HepG2 (cell line): ENCODE measurements at regions not wholly inside any gene's neighbourhood (a gene's known extent, or its start where the extent isn't known, plus 50 kb on each side); places are given as distances from the start of the nearest gene placed in this dataset.
A peak's percentile ranks its signal among the peaks of the same experiment; 100 is the strongest.

Source experiments
- ATAC-seq: fragments of 200-7000 bp; cut with Tn5 transposase; 3 replicates; pipeline ENCODE4 v1.9.1; 2020; ENCODE audit warnings: mild to moderate bottlenecking, moderate library complexity
- BruUV-seq: library from RNA; stranded (reverse); fragments of 400-500 nt; replicated peaks from 2 replicates; lab custom pipeline; 2021; lab: Mats Ljungman, UMichigan
- CTCF ChIA-PET: fragments of 300-600 bp; formaldehyde crosslinking; extraction: SDS; loops from one replicate; lab custom pipeline; 2021; ENCODE audit warnings: low total read pairs, inconsistent platforms, low intra/inter-chr PET ratio; lab: Yijun Ruan, JAX
- POLR2A ChIA-PET: fragments of 350-600 bp; sonication (Branson Sonifier 250); formaldehyde crosslinking; loops from one replicate; lab custom pipeline; 2020; ENCODE audit warnings: antibody characterized with exemption, inconsistent platforms; lab: Yijun Ruan, JAX
- DNase-seq: peaks from one replicate; pipeline ENCODE4 v3.0.0-alpha.2; 2015; ENCODE audit warnings: low spot score
- FAIRE-seq: peaks from 3 replicates; lab custom pipeline; 2011; peaks lifted over from hg19 to GRCh38; lab: Jason Lieb, UNC
- H2AFZ ChIP-seq: one replicate; pipeline ENCODE4 v1.6.1; 2011; ENCODE audit warnings: low read length, inconsistent platforms
- H3K27ac ChIP-seq: fragments of 300-600 bp; 3 replicates; pipeline ENCODE4 v1.8.0; 2011; ENCODE audit warnings: mixed run types, mild to moderate bottlenecking, mixed read lengths, low read length, inconsistent platforms; ENCODE audit not compliant: insufficient read depth; ENCODE audit errors: extremely low read length
- H3K27me3 ChIP-seq, 2 experiments: fragments of 200-600 bp in 1 of 2; 2 replicates in 1 of 2; 3 replicates in 1 of 2; pipeline versions ENCODE4 v1.6.0 to v1.8.0; 2011; ENCODE audit warnings: low read length in 2 of 2, mild to moderate bottlenecking in 2 of 2, moderate library complexity in 2 of 2, inconsistent platforms in 1 of 2; ENCODE audit not compliant: insufficient read depth in 2 of 2, control insufficient read depth in 1 of 2
- H3K36me3 ChIP-seq, 2 experiments: fragments of 200-600 bp in 1 of 2; replicated peaks in 1 of 2; 2 replicates in 1 of 2; 3 replicates in 1 of 2; pipeline versions ENCODE4 v1.5.1 to v1.8.0; 2011; ENCODE audit warnings: low read length in 2 of 2, inconsistent platforms in 1 of 2; ENCODE audit not compliant: insufficient read depth in 2 of 2, control insufficient read depth in 1 of 2
- H3K4me1 ChIP-seq: 2 replicates; pipeline ENCODE4 v1.5.1; 2012; ENCODE audit warnings: low read length, inconsistent platforms; ENCODE audit not compliant: insufficient read depth
- H3K4me2 ChIP-seq: 2 replicates; pipeline ENCODE4 v1.6.0; 2011; ENCODE audit warnings: low read depth, low read length, inconsistent platforms
- H3K4me3 ChIP-seq, 3 experiments: fragments of 200-600 bp in 1 of 3; sonication (generic), shearing (Covaris generic) in 1 of 3; replicated peaks in 1 of 3; 2 replicates each; pipeline ENCODE4 v1.5.1; 2011 to 2016; ENCODE audit warnings: low read length in 3 of 3, inconsistent platforms in 2 of 3, low read depth in 2 of 3, mild to moderate bottlenecking in 2 of 3, control low read depth in 1 of 3, mixed read lengths in 1 of 3; ENCODE audit not compliant: insufficient read depth in 1 of 3
- H3K79me2 ChIP-seq: one replicate; pipeline ENCODE4 v1.6.1; 2011; ENCODE audit warnings: low read length, inconsistent platforms; ENCODE audit not compliant: insufficient read depth
- H3K9ac ChIP-seq: 2 replicates; pipeline ENCODE4 v1.6.0; 2011; ENCODE audit warnings: mild to moderate bottlenecking, low read depth, low read length, inconsistent platforms; ENCODE audit not compliant: insufficient read depth
- H3K9me3 ChIP-seq: 2 replicates; pipeline ENCODE4 v1.5.1; 2012; ENCODE audit warnings: mild to moderate bottlenecking, low read length
- H4K20me1 ChIP-seq: 2 replicates; pipeline ENCODE4 v1.6.0; 2011; ENCODE audit warnings: inconsistent platforms, mild to moderate bottlenecking, low read length, moderate library complexity; ENCODE audit not compliant: insufficient read depth
- BCL6 ChIP-seq: IDR thresholded peaks from 2 replicates; pipeline ENCODE4 v1.6.1; 2016; ENCODE audit warnings: missing genetic modification reagents, missing compliant biosample characterization
- GABPA ChIP-seq, 2 experiments: IDR thresholded peaks; 2 replicates each; pipeline ENCODE4 v1.6.1; 2011 to 2016; ENCODE audit warnings: low read depth in 2 of 2, low read length in 1 of 2, missing biosample characterization in 1 of 2, missing genetic modification characterization in 1 of 2
- GFI1 ChIP-seq: sonication (generic); formaldehyde crosslinking; IDR thresholded peaks from 2 replicates; pipeline ENCODE4 v1.5.0; 2020; ENCODE audit warnings: missing genetic modification reagents, mild to moderate bottlenecking, borderline replicate concordance
- HES4 ChIP-seq: sonication (generic); formaldehyde crosslinking; IDR thresholded peaks from 2 replicates; pipeline ENCODE4 v1.9.0; 2021; ENCODE audit warnings: mild to moderate bottlenecking, missing genetic modification reagents, borderline replicate concordance
- HOXA3 ChIP-seq: sonication (generic); formaldehyde crosslinking; IDR thresholded peaks from 2 replicates; pipeline ENCODE4 v1.5.0; 2020; ENCODE audit warnings: missing genetic modification reagents
- HOXA9 ChIP-seq: sonication (generic); formaldehyde crosslinking; IDR thresholded peaks from 2 replicates; pipeline ENCODE4 v1.8.1; 2022; ENCODE audit warnings: missing genetic modification reagents, mild to moderate bottlenecking, moderate library complexity, borderline replicate concordance
- NFIB ChIP-seq: sonication (generic); formaldehyde crosslinking; IDR thresholded peaks from 2 replicates; pipeline ENCODE4 v1.9.0; 2021; ENCODE audit warnings: missing genetic modification reagents, mild to moderate bottlenecking, borderline replicate concordance
- ZNF501 ChIP-seq: sonication (generic); formaldehyde crosslinking; IDR thresholded peaks from 2 replicates; pipeline ENCODE4 v1.5.1; 2020; ENCODE audit warnings: mild to moderate bottlenecking, moderate library complexity, missing genetic modification reagents
- ZNF816 ChIP-seq: sonication (generic); formaldehyde crosslinking; IDR thresholded peaks from 2 replicates; pipeline ENCODE4 v1.8.0; 2022; ENCODE audit warnings: missing genetic modification reagents, mild to moderate bottlenecking, borderline replicate concordance
- WGBS: methylation state at CpG from one replicate; pipeline ENCODE4 v1.1.6; 2017; ENCODE audit warnings: low lambda C conversion rate; 5-methylcytosine and 5-hydroxymethylcytosine counted together
- in situ Hi-C: cut with HindIII; loops from 2 replicates; pipeline ENCODE4 v1.10.0; 2017; ENCODE audit warnings: low pct_unique_long_range_greater_than_20kb; ENCODE audit not compliant: extremely low pct_ligation_motif_present
- intact Hi-C: fragments of 100-400 bp; cut with micrococcal nuclease; formaldehyde crosslinking; loops from one replicate; pipeline ENCODE4 v1.10.0; 2022; ENCODE audit not compliant: unreplicated experiment
- TF ChIP-seq, protein P1 (sequence below): fragments of 450-650 bp; IDR thresholded peaks from 2 replicates; pipeline ENCODE4 v1.6.1; 2016
- TF ChIP-seq, protein P2 (sequence below): sonication (generic); formaldehyde crosslinking; IDR thresholded peaks from 2 replicates; pipeline ENCODE4 v1.4.0; 2020; ENCODE audit warnings: missing genetic modification reagents
- TF ChIP-seq, protein P3 (sequence below): IDR thresholded peaks from 2 replicates; pipeline ENCODE4 v1.6.1; 2016; ENCODE audit warnings: mild to moderate bottlenecking

DNA sequence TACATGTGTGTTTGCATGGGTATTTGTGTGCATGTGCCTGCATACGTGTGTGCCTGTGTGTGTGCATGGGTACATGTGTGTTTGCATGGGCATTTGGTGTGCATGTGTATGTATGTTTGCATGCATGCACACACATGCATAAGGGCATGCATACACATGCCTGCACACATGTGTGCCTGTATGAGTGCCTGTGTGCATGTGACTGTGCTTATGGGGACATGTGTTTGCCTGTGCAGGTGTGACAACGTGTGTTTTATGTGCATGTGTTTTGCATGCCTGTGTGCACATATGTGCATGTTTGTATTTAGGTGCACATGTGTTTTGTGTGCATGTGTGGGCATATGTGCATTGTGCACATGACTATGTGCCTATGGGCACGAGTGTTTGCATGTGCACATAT lies 165.7 kb downstream of the ERMARD start:
- H3K9ac ChIP-seq, result no peak overlapping the region
- H3K27me3 ChIP-seq, result peaks cover 0 to 8% of the 10 kb centered on the region in 2 experiments; a peak in 3 of 5 replicates
- no peak overlapping the region for H3K4me3 ChIP-seq
- H3K36me3 ChIP-seq, result no peaks in the 10 kb centered on the region
- POLR2A ChIA-PET, result no interaction called here
- 32% methylated on average over 3 of the region's 3 CpGs for WGBS
- DNase-seq, result no peak
- H4K20me1 ChIP-seq, result no peaks in the 10 kb centered on the region
- no peak overlapping the region for H3K4me2 ChIP-seq
- intact Hi-C loops, result no loop called here
- TF ChIP-seq, protein P1, sequence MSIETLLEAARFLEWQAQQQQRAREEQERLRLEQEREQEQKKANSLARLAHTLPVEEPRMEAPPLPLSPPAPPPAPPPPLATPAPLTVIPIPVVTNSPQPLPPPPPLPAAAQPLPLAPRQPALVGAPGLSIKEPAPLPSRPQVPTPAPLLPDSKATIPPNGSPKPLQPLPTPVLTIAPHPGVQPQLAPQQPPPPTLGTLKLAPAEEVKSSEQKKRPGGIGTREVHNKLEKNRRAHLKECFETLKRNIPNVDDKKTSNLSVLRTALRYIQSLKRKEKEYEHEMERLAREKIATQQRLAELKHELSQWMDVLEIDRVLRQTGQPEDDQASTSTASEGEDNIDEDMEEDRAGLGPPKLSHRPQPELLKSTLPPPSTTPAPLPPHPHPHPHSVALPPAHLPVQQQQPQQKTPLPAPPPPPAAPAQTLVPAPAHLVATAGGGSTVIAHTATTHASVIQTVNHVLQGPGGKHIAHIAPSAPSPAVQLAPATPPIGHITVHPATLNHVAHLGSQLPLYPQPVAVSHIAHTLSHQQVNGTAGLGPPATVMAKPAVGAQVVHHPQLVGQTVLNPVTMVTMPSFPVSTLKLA, result peak; percentile 98
- 0 out of 2 replicates have a peak, but pooled peaks have one; percentile 32 for TF ChIP-seq HES4
- TF ChIP-seq HOXA3, result no peak
- TF ChIP-seq GABPA (IDR thresholded peaks at IDR 0.05; ENCODE audit: low read depth, low read length), result 0 out of 2 replicates have a peak, but pooled peaks have one; percentile 5
- TF ChIP-seq GABPA (CRISPR knock-in tag; IDR thresholded peaks at IDR 0.05; ENCODE audit: low read depth), result no peak
- 0 out of 2 replicates have a peak, but pooled peaks have one; percentile 50 for TF ChIP-seq NFIB
- no TSS peak for BruUV-seq
- H3K4me1 ChIP-seq, result peaks cover 29% of the 10 kb centered on the region
- CTCF ChIA-PET, result no interaction called here
- ATAC-seq, result no peak
- in situ Hi-C loops, result no loop called here
- no peak for FAIRE-seq
- H3K27ac ChIP-seq, result no peak overlapping the region
- no peaks in the 10 kb centered on the region for H3K9me3 ChIP-seq
- no peak overlapping the region for H2AFZ ChIP-seq
- no peaks in the 10 kb centered on the region for H3K79me2 ChIP-seq

DNA sequence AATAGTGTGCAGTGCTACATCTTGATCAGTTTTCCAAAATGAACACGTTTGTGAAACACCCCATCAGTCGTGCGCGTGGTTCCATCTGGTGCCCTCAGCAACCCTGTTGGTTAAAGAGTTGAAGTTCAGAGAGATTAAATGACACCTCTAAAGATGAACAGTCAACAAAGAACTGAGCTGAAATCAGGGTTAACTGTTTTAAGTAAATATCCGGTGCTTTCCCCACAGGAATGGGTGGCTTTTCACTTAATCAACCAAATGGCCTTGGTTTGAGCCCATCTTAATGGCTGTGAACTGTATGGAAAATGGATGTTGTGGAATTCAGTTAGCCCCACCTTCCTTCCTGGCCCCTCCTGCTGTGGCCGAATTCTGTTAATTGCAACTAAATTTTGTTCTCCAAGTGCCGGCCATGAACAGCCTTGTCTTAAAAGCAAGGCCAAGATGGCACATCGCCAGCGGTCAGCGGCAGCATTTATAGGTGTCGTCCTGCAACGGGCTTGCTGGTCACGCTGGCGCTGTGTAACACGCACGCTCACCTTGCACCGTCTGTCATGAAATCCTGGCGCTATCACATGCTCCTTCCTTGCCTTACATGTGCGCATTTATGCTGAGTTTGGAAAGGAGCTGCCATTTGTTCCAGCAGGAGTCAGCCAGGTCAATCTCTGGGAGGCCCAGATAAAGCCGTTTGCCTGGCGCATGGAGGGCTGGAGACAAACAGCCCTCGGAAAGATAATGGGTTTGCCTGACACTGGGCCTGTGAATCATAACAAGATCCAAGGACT lies 164.5 kb downstream of the ERMARD start:
- H3K4me1 ChIP-seq, result peaks cover 19% of the 10 kb centered on the region
- no peak overlapping the region for H3K4me2 ChIP-seq
- FAIRE-seq (no peak), ATAC-seq (peak; percentile 43; the same call in 2 of the 3 replicates), DNase-seq (no peak)
- no peak overlapping the region for H3K4me3 ChIP-seq
- peaks cover 2 to 12% of the 10 kb centered on the region in 2 experiments; a peak in 3 of 5 replicates for H3K27me3 ChIP-seq
- no peak overlapping the region for H3K27ac ChIP-seq
- ChIA-PET POLR2A (no interaction called here), CTCF (no interaction called here)
- in situ Hi-C loops (no loop called here), intact Hi-C loops (no loop called here)
- H3K36me3 ChIP-seq, result no peaks in the 10 kb centered on the region
- H3K9ac ChIP-seq, result no peak overlapping the region
- no peaks in the 10 kb centered on the region for H3K9me3 ChIP-seq
- no TSS peak for BruUV-seq
- no peak overlapping the region for H2AFZ ChIP-seq
- no peaks in the 10 kb centered on the region for H4K20me1 ChIP-seq
- WGBS, result 55% methylated on average over 22 of the region's 22 CpGs
- no peaks in the 10 kb centered on the region for H3K79me2 ChIP-seq
- TF ChIP-seq, protein P2, sequence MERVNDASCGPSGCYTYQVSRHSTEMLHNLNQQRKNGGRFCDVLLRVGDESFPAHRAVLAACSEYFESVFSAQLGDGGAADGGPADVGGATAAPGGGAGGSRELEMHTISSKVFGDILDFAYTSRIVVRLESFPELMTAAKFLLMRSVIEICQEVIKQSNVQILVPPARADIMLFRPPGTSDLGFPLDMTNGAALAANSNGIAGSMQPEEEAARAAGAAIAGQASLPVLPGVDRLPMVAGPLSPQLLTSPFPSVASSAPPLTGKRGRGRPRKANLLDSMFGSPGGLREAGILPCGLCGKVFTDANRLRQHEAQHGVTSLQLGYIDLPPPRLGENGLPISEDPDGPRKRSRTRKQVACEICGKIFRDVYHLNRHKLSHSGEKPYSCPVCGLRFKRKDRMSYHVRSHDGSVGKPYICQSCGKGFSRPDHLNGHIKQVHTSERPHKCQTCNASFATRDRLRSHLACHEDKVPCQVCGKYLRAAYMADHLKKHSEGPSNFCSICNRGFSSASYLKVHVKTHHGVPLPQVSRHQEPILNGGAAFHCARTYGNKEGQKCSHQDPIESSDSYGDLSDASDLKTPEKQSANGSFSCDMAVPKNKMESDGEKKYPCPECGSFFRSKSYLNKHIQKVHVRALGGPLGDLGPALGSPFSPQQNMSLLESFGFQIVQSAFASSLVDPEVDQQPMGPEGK (CRISPR knock-in tag), result 0 out of 2 replicates have a peak, but pooled peaks have one; percentile 10
- TF ChIP-seq, protein P3, sequence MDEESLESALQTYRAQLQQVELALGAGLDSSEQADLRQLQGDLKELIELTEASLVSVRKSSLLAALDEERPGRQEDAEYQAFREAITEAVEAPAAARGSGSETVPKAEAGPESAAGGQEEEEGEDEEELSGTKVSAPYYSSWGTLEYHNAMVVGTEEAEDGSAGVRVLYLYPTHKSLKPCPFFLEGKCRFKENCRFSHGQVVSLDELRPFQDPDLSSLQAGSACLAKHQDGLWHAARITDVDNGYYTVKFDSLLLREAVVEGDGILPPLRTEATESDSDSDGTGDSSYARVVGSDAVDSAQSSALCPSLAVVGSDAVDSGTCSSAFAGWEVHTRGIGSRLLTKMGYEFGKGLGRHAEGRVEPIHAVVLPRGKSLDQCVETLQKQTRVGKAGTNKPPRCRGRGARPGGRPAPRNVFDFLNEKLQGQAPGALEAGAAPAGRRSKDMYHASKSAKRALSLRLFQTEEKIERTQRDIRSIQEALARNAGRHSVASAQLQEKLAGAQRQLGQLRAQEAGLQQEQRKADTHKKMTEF, result 0 out of 2 replicates have a peak, but pooled peaks have one; percentile 27
- TF ChIP-seq HOXA9, result no peak
- peak; percentile 48; the same call in 1 of the 2 replicates for TF ChIP-seq ZNF501
- peak; percentile 47; the same call in 1 of the 2 replicates for TF ChIP-seq BCL6 (CRISPR knock-in tag)
- TF ChIP-seq ZNF816 (CRISPR knock-in tag), result peak; percentile 36; the same call in 1 of the 2 replicates
- TF ChIP-seq GFI1, result peak; percentile 98
